HG02852 (cell line): ENCODE measurements at regions not wholly inside any gene's neighbourhood (a gene's known extent, or its start where the extent isn't known, plus 50 kb on each side); places are given as distances from the start of the nearest gene placed in this dataset.
"Not testable (repeated sequence)": the region's sequence is repeated elsewhere in the genome, so short reads cannot be mapped to it uniquely, and the experiment has no call there.

Experiments used
- ATAC-seq: cut with Tn5 transposase; IDR thresholded peaks from one replicate; pipeline ENCODE4 v1.9.1; 2021; ENCODE audit warnings: mild to moderate bottlenecking, moderate library complexity; ENCODE audit not compliant: unreplicated experiment

- ATAC-seq = no peak
These were observed 52.1 kb downstream of the PWWP3B start for GRCh38 chrX:106220177-106220576.

- no peak for ATAC-seq
These were observed 75.3 kb downstream of the PWWP3B start for GRCh38 chrX:106243376-106243775.

- no peak for ATAC-seq
These were observed 78.4 kb downstream of the PWWP3B start for GRCh38 chrX:106246511-106246910.

DNA sequence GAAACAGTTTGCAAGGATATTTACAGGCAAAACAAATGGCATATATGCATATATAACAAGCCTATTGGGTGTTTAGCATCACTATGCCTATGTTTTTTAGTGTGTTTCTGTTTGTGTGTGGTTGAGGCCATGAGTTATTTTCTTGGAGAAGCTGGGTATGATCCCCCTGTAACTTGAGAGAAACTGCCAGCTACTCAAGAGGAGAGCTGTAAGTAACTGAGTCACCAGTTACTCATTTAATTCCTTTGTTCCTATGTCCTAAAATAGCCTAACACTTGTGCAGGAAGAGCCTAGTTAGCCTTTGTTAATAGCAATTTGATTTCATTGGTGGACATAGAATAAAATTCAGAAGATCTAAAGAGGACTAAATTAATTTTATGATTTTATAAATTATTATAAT lies 79.1 kb downstream of the PWWP3B start:
- no peak for ATAC-seq

- ATAC-seq = no peak
These were observed 81.7 kb downstream of the PWWP3B start for GRCh38 chrX:106249706-106250379.

DNA sequence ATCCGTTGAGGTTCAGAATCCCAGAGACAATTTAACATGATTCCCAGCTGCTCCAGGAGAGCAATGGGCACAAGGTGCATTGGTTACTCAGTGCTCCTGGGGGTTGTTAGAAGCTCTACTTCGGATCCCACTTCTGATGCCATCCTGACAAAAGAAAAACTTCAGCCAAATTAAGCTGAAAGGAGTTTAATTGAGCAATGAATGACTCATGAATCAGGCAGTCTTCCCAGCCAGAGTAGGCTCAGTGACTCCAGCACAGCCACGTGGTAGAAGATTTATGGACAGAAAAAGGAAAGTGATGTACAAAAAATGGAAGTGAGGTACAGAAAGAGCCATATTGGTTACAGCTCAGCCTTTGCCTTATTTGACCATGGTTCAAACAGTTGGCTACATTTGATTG lies 95.7 kb downstream of the PWWP3B start:
- ATAC-seq = no peak

DNA sequence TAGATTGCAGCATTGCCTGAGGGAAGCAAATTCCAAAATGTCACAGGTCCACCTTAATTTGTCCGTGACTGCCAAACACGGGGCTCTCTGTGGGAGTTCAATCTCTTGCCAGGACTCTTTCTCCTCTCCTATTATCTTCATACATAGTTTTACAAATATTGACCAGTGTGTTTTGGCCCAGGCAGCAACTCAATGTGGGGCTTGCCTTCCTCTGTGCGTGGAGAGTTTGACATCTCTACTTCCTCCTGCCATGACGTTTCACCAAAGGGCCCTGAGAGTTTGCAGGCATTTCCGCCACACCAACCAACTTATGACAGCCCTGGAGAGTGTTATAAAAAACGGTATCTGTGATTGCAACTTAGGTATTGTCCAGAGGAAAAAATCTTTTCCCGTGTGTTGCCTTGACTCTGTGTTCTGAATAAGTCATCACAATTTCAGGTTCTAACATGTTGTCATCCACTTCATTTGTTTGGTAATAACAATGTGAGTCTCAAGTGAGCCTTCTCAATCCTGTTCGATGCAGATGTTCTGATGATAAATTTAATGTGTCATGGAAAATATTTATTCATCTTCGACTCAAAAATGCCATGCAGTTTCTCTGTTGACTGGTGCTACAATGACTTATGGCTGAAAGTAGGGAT lies 106.0 kb downstream of the PWWP3B start:
- not testable (repeated sequence) for ATAC-seq

- ATAC-seq = not testable (repeated sequence)
These were observed 107.1 kb downstream of the PWWP3B start for GRCh38 chrX:106275172-106275571.

DNA sequence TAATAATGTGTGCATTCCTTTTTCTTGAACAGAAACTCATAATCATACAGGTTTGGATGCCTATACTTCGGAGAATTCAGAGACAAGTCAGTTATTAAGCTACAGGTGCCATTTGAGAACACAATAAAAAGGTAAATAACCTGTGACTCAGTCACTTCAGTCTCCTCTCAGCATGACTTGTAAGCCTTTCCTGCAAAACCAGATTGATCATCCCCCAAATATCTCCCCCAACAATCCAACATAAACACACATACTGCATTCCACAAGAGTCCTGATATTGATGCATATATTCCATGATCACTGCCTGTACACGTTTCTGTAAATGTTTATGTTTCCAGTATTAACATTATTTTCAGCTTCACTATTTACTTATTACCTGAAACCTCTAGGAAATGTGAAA lies 110.8 kb downstream of the PWWP3B start:
- no peak for ATAC-seq

DNA sequence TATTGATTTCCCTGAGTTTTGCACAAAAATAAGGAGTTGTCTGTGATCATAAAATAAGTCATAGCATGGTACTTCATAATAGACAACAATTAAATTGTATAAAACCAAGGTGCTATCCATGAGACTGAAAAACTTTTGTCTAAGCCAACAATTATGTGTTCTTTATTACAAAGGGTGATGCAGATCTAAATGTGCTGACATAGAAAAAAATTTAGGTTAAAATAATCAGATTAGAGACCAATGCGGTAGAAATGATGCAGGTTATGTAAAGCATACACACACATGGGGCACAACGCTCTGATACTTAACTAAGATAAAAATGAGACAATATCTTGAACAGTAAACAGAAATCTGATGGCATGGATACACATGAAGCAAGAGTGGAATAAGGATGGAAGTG lies 113.3 kb downstream of the PWWP3B start:
- no peak for ATAC-seq

DNA sequence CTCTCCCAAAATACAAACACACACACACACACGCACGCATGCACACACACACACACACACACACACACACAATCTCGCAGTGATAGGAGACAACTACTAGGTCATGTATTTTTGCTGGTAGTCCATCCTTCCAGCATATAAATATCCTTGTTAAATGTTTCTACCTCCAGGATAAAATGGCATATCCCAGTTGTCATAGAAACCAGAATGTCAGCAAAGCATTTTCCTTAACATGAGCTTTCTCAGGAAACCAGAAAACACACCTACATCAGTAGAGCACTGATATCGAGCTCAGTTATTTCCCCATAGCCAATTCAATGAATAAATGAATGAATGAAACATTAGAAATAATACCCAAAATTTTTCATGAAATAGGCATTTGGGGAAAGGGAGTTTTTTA lies 115.7 kb downstream of the PWWP3B start:
- no peak for ATAC-seq

DNA sequence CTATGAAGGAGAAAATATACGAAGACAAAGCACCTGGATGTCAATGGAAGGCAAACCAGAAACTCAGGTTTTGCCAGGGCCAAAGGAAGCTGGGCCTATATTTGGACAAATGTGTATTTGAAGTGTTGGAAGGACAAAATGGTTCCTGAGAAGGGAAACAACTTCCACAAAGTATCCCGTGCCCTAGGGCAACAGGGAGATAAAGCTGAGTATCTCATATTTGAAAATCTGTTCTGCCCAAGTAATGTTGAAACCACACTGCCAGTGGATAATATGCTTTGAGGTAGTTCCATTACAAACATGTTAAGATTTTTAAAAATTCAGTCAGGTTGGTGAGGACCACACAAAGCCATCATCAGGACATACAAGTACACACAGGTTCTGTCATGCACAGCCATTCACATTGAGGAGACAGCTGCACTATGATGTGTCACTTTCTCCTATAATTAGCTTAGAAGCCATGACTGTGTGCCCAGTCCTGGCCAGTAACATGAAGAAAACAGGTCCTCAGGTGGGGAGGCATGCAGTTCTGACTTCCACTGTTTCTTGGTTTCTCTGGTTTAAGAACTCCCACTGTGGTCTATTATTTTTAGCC lies 116.4 kb downstream of the PWWP3B start:
- ATAC-seq = no peak

GRCh38 chrX:106286053-106286650 lies 118.0 kb downstream of the PWWP3B start:
- ATAC-seq = no peak

DNA sequence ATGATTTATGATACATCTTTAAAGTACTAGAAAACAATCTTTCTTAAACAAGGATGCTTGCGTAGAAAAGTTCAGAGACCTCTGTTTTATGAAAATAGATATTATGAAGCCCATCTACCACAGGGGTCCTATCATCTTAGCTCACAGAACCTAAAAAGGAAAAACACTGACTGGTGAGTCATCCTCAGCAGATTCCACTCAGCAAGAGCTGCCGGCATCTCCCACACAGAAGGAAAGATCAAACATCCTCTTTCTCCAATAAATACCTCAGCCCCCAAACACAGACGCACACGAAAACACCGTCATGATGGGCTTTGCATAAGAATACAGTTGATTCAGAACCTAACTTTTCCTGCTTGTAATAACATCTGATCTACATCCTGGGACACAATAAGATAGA lies 122.7 kb downstream of the PWWP3B start:
- not testable (repeated sequence) for ATAC-seq

GRCh38 chrX:106291779-106292390 lies 123.8 kb downstream of the PWWP3B start:
- ATAC-seq = not testable (repeated sequence)

- no peak for ATAC-seq
These were observed 132.1 kb downstream of the PWWP3B start for GRCh38 chrX:106300239-106300638.

- ATAC-seq = no peak
These were observed 132.6 kb downstream of the PWWP3B start for GRCh38 chrX:106300656-106301055.

GRCh38 chrX:106302304-106302703 lies 134.2 kb downstream of the PWWP3B start:
- no peak for ATAC-seq

- ATAC-seq = no peak
These were observed 138.4 kb downstream of the PWWP3B start for GRCh38 chrX:106306391-106306947.

- ATAC-seq = no peak
These were observed 155.3 kb downstream of the PWWP3B start for GRCh38 chrX:106323357-106323756.

DNA sequence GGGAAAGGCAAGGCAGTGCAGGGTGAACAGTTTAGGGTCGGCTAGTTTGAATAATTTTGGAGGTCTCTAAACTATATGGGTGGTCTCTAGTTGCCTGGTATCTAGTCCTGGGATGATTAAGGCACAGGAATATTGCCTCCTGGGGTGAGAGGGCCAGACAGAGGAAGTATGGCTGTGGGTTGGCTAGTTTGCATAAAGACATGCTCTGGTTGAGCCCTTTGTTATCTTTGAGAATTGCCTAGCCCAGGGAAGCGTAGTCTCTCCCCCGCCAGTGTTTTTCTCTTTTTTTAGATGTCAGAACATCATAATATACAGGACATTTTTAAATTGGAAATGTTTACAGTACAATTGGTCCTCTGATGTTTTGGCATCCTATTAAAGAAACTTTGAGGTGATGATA lies 163.5 kb downstream of the PWWP3B start:
- ATAC-seq = no peak
